Mammary epithelial cell (primary cell): ENCODE measurements at regions not wholly inside any gene's neighbourhood (a gene's known extent, or its start where the extent isn't known, plus 50 kb on each side); places are given as distances from the start of the nearest gene placed in this dataset.

Experiments
- EZH2 ChIP-seq: IDR thresholded peaks from 2 replicates; pipeline ENCODE4 v1.6.1; 2012; ENCODE audit warnings: low read length, inconsistent platforms, borderline replicate concordance
- TF ChIP-seq, protein P1 (sequence below), 2 donors: IDR thresholded peaks in 1 of 2; conservative IDR thresholded peaks in 1 of 2; 2 replicates each; pipeline ENCODE4 v1.5.1; 2011 to 2012; ENCODE audit warnings: inconsistent platforms in 2 of 2, low read length in 2 of 2, mild to moderate bottlenecking in 2 of 2, control low read depth in 1 of 2, low read depth in 1 of 2; ENCODE audit not compliant: insufficient read depth in 1 of 2; ENCODE audit errors: extremely low read depth in 1 of 2

DNA sequence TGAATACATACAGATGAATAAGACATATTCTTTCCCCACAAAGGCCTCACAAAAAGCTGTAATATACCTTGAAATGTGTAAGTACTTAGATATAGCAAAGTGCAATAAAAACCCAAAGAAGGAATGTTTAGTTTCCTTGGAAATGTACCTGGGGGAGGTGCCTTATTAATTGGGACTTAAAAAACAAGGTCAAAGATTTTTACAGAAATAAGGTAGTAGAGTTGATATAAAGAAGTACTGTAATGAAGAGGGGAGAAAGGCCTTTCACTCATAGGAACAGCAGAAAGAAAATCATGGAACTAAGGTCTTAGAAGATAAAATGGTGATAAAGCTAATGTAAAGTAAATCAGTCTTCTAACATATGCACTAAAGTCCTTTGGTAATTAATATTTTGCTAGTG, 153.9 kb upstream of the B3GALT2 start:
- TF ChIP-seq, protein P1, sequence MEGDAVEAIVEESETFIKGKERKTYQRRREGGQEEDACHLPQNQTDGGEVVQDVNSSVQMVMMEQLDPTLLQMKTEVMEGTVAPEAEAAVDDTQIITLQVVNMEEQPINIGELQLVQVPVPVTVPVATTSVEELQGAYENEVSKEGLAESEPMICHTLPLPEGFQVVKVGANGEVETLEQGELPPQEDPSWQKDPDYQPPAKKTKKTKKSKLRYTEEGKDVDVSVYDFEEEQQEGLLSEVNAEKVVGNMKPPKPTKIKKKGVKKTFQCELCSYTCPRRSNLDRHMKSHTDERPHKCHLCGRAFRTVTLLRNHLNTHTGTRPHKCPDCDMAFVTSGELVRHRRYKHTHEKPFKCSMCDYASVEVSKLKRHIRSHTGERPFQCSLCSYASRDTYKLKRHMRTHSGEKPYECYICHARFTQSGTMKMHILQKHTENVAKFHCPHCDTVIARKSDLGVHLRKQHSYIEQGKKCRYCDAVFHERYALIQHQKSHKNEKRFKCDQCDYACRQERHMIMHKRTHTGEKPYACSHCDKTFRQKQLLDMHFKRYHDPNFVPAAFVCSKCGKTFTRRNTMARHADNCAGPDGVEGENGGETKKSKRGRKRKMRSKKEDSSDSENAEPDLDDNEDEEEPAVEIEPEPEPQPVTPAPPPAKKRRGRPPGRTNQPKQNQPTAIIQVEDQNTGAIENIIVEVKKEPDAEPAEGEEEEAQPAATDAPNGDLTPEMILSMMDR (conservative IDR thresholded peaks at IDR 0.05 in 1 of 2, IDR thresholded peaks at IDR 0.05 in 1 of 2; ENCODE audit: extremely low read depth in 1 of 2, insufficient read depth in 1 of 2, low read depth in 1 of 2, low read length in 2 of 2) = no peak
- TF ChIP-seq EZH2 = no peak
